ENCODE measurements at regions not wholly inside any gene's neighbourhood (a gene's known extent, or its start where the extent isn't known, plus 50 kb on each side); places are given as distances from the start of the nearest gene placed in this dataset. TPM values are rescaled to one million over a fixed set of nuclear protein-coding genes. Genes with fewer than 3 reads are reported as not detected.

GRCh38 chr4:112093636-112094202, 51.5 kb upstream of the FAM241A start:
- no CpG with 5 or more reads among the region's 3 CpGs for WGBS (ENCODE audit: insufficient coverage)
- H3K4me3 ChIP-seq (ENCODE audit: low read depth, low read length): no peak overlapping the region

GRCh38 chr4:112094330-112094729, 50.9 kb upstream of the FAM241A start:
- Histone ChIP-seq H3K9me3 (ENCODE audit: control insufficient read depth, insufficient read depth, low read length) (no peaks in the 10 kb centered on the region), H3K36me3 (ENCODE audit: control insufficient read depth, insufficient read depth, low read length) (no peaks in the 10 kb centered on the region), H3K27ac (ENCODE audit: low read depth, low read length) (no peak overlapping the region), H3K4me3 (ENCODE audit: low read depth, low read length) (no peak overlapping the region), H3K27me3 (ENCODE audit: control insufficient read depth, insufficient read depth, low read length) (no peaks in the 10 kb centered on the region), H3K4me1 (ENCODE audit: control insufficient read depth, insufficient read depth, low read length) (no peaks in the 10 kb centered on the region)
- no CpG with 5 or more reads among the region's 1 CpG for WGBS (ENCODE audit: insufficient coverage)
- DNase-seq (ENCODE audit: low read depth in 4 of 6, low spot score in 6 of 6): no peak

More at GRCh38 chr4:112093636-112094202, 51.5 kb upstream of the FAM241A start:
- H3K4me1 ChIP-seq (ENCODE audit: control insufficient read depth, insufficient read depth, low read length): no peaks in the 10 kb centered on the region
- H3K27ac ChIP-seq (ENCODE audit: low read depth, low read length): no peak overlapping the region
- no peak for DNase-seq (ENCODE audit: low read depth in 4 of 6, low spot score in 6 of 6)
- no peaks in the 10 kb centered on the region for H3K27me3 ChIP-seq (ENCODE audit: control insufficient read depth, insufficient read depth, low read length)
- no peaks in the 10 kb centered on the region for H3K36me3 ChIP-seq (ENCODE audit: control insufficient read depth, insufficient read depth, low read length)
- no peaks in the 10 kb centered on the region for H3K9me3 ChIP-seq (ENCODE audit: control insufficient read depth, insufficient read depth, low read length)

Small RNAs in the stretch of these regions (small RNA-seq; reads per million reads assigned to genes)
- not detected for gene MIR297 (ENCODE audit: low replicate concordance)
- not detected for gene RNU6-289P (ENCODE audit: low replicate concordance)
